Transverse colon (tissue), 4 donors: ENCODE measurements at regions not wholly inside any gene's neighbourhood (a gene's known extent, or its start where the extent isn't known, plus 50 kb on each side); places are given as distances from the start of the nearest gene placed in this dataset.

ENCODE experiments used
- DNase-seq: peaks from one replicate; pipeline ENCODE4 v3.0.0-alpha.2; 2019
- H3K27ac ChIP-seq, 4 donors: fragments of 200-600 bp; sonication (generic); 2 replicates each; pipeline ENCODE4 v1.5.1; 2016 to 2018; ENCODE audit warnings: inconsistent platforms in 4 of 4
- H3K27me3 ChIP-seq: fragments of 200-600 bp; sonication (generic); 2 replicates; pipeline ENCODE4 v1.5.1; 2017; ENCODE audit warnings: inconsistent platforms
- H3K36me3 ChIP-seq, 4 donors: fragments of 200-600 bp; sonication (generic); 2 replicates each; pipeline ENCODE4 v1.5.1; 2017 to 2019; ENCODE audit warnings: inconsistent platforms in 4 of 4
- H3K4me1 ChIP-seq, 4 donors: fragments of 200-600 bp; sonication (generic); 2 replicates each; pipeline ENCODE4 v1.5.1; 2017 to 2020; ENCODE audit warnings: inconsistent platforms in 4 of 4
- H3K4me3 ChIP-seq, 4 donors: fragments of 200-600 bp; sonication (generic); 1 replicate in 1 of 4; 2 replicates in 3 of 4; pipeline versions ENCODE4 v1.5.1 to v1.6.1; 2017 to 2019; ENCODE audit warnings: inconsistent platforms in 4 of 4
- H3K9me3 ChIP-seq, 2 donors: fragments of 200-600 bp; sonication (generic); 2 replicates each; pipeline ENCODE4 v1.5.1; 2017 to 2019; ENCODE audit warnings: inconsistent platforms in 2 of 2
- EP300 ChIP-seq: sonication (generic); formaldehyde crosslinking; IDR thresholded peaks from one replicate; pipeline ENCODE4 v1.6.1; 2017; ENCODE audit warnings: antibody characterized with exemption, low read depth
- POLR2A ChIP-seq: fragments of 450-650 bp; IDR thresholded peaks from one replicate; pipeline ENCODE4 v1.6.1; 2016; ENCODE audit warnings: antibody characterized with exemption, mild to moderate bottlenecking, moderate library complexity
- POLR2AphosphoS5 ChIP-seq, 3 donors: sonication (generic); formaldehyde crosslinking; IDR thresholded peaks; one replicate each; pipeline ENCODE4 v1.6.1; 2016; ENCODE audit warnings: antibody characterized with exemption in 3 of 3
- WGBS, 2 donors: methylation state at CpG; one replicate each; pipeline ENCODE4 v1.1.5; 2018; ENCODE audit warnings: low coverage in 1 of 2; 5-methylcytosine and 5-hydroxymethylcytosine counted together
- in situ Hi-C, 4 donors: fragments of 200-750 bp; cut with MboI; loops; one replicate each; pipeline versions ENCODE4 v1.15.0 to v1.15.1; 2017; ENCODE audit warnings: low sequenced_read_pairs in 3 of 4, low pct_ligation_motif_present in 1 of 4, low pct_unique_long_range_greater_than_20kb in 1 of 4
- intact Hi-C: fragments of 100-400 bp; cut with DNase I; formaldehyde crosslinking; loops from one replicate; pipeline ENCODE4 v1.15.1; 2023; ENCODE audit warnings: low total_unique reads
- TF ChIP-seq, protein P1 (sequence below), 5 experiments: fragments of 200-600 bp in 3 of 5; fragments of 450-650 bp in 2 of 5; sonication (generic) in 3 of 5; IDR thresholded peaks; 1 replicate in 2 of 5; 2 replicates in 3 of 5; pipeline ENCODE4 v1.5.1; 2016 to 2017; ENCODE audit warnings: antibody characterized with exemption in 5 of 5, inconsistent platforms in 3 of 5, mild to moderate bottlenecking in 2 of 5, moderate library complexity in 1 of 5

DNA sequence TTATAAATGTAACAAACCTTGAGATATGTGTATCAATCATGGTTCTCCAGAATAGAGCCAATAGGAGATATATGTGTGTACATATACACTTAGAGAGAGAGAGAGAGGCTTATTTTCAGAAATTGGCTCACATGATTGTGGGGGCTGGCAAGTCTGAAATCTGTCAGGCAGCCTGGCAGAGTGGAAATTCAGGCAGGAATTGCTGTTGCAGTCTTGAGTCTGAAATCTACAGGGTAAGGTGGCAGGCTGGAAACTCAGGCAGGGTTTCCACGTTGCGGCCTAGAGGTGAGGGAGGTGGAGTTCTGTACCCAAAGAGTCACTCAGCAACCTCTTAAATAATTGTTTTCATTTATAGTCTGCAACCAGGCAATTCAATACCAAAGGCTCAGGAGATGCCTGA lies 218.4 kb downstream of the B3GLCT start:
- in situ Hi-C loops (no loop called here), intact Hi-C loops (no loop called here)
- Histone ChIP-seq H3K9me3 (no peaks in the 10 kb centered on the region), H3K4me1 (no peaks in the 10 kb centered on the region), H3K36me3 (no peaks in the 10 kb centered on the region), H3K27me3 (no peaks in the 10 kb centered on the region), H3K27ac (no peak overlapping the region), H3K4me3 (no peak overlapping the region)
- no peak for DNase-seq
- 91% methylated on average over 2 of the region's 2 CpGs; no CpG with 5 or more reads in 1 of the 2 donors for WGBS, 2 donors
- TF ChIP-seq, protein P1, sequence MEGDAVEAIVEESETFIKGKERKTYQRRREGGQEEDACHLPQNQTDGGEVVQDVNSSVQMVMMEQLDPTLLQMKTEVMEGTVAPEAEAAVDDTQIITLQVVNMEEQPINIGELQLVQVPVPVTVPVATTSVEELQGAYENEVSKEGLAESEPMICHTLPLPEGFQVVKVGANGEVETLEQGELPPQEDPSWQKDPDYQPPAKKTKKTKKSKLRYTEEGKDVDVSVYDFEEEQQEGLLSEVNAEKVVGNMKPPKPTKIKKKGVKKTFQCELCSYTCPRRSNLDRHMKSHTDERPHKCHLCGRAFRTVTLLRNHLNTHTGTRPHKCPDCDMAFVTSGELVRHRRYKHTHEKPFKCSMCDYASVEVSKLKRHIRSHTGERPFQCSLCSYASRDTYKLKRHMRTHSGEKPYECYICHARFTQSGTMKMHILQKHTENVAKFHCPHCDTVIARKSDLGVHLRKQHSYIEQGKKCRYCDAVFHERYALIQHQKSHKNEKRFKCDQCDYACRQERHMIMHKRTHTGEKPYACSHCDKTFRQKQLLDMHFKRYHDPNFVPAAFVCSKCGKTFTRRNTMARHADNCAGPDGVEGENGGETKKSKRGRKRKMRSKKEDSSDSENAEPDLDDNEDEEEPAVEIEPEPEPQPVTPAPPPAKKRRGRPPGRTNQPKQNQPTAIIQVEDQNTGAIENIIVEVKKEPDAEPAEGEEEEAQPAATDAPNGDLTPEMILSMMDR (IDR thresholded peaks at IDR 0.05), result no peak
- TF ChIP-seq POLR2AphosphoS5 (IDR thresholded peaks at IDR 0.05) (no peak), EP300 (no peak), POLR2A (no peak)

DNA sequence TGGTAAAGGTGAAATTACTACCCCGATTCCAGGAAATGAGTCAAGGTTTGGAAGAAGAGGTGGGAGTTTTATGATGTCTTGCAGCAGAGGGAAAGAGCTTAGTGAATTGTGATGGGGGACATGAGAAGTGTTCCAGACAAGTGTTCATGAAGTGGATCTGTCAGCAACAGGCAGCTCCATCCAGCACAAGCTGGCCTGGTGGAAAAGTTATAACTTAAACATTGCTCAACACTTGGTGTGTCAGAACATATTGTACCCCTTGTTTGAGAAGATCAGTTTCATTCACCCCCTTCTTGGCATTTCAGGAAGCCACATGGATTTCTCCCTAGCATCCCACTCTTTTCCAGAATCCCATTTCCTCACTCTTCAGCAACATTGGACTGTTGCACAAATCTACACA lies 222.0 kb downstream of the B3GLCT start:
- Histone ChIP-seq H3K4me3 (no peak overlapping the region), H3K27me3 (no peaks in the 10 kb centered on the region), H3K27ac (no peak overlapping the region), H3K4me1 (peaks cover 0 to 3% (median 0%) of the 10 kb centered on the region in 4 donors), H3K36me3 (no peaks in the 10 kb centered on the region), H3K9me3 (no peaks in the 10 kb centered on the region)
- in situ Hi-C loops, result loop anchor here (5.0 to 10.0 kb wide), 2 partner anchors 187 to 189 kb away; no protein-coding TSS in a partner anchor
- TF ChIP-seq, protein P1 (IDR thresholded peaks at IDR 0.05), result no peak
- no peak for TF ChIP-seq EP300
- no peak for TF ChIP-seq POLR2AphosphoS5 (IDR thresholded peaks at IDR 0.05)
- TF ChIP-seq POLR2A, result no peak
- DNase-seq, result no peak
- WGBS, 2 donors, result 67 to 74% methylated on average over 1 of the region's 1 CpG
- intact Hi-C loops, result loop anchor here (10.0 kb wide), 1 partner anchor 187 kb away; no protein-coding TSS in a partner anchor

DNA sequence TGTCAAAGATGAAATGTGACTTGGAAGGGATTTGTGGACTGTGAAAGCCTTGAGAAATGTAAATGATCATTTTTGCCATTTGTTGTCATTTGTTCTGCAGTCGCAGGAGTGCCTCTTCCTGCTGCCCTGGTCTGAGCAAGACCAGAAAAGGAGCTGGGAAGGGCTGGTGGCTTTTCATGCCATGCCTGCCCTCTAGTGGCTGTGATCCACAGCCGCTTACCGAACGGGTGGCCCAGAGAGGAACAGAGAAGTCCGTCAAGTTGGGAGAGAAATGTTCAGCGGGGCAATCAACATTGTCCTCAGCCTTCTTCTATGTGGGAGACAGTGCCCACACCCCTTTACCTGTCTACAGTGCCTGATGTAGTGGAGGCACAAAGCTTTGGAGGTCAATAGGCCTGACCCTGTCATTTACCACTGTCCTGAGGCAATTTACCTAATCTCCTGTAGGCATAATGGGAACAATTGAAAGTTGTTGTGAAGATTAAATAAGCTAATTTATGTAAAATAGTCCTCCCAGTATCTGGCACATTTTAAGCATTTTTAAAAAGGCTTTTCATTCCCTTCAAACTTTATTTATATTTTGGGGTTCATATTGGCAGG lies 224.5 kb downstream of the B3GLCT start:
- WGBS, 2 donors, result 0 to 5% methylated on average over 2 to 6 of the region's 6 CpGs
- no peak overlapping the region for H3K4me3 ChIP-seq
- peaks cover 0 to 3% (median 0%) of the 10 kb centered on the region in 4 donors for H3K4me1 ChIP-seq
- peak; percentile 78 for DNase-seq
- H3K36me3 ChIP-seq, result no peaks in the 10 kb centered on the region
- no peak overlapping the region for H3K27ac ChIP-seq
- no peaks in the 10 kb centered on the region for H3K9me3 ChIP-seq
- TF ChIP-seq, protein P1 (IDR thresholded peaks at IDR 0.05), result peak; percentile 77 to 85 (median 79)
- TF ChIP-seq POLR2AphosphoS5 (IDR thresholded peaks at IDR 0.05) (no peak), EP300 (no peak), POLR2A (no peak)
- in situ Hi-C loops, result loop anchor here (5.0 to 10.0 kb wide), 2 partner anchors 189 to 192 kb away; no protein-coding TSS in a partner anchor
- intact Hi-C loops, result loop anchor here (10.0 kb wide), 1 partner anchor 189 kb away; no protein-coding TSS in a partner anchor
- no peaks in the 10 kb centered on the region for H3K27me3 ChIP-seq

DNA sequence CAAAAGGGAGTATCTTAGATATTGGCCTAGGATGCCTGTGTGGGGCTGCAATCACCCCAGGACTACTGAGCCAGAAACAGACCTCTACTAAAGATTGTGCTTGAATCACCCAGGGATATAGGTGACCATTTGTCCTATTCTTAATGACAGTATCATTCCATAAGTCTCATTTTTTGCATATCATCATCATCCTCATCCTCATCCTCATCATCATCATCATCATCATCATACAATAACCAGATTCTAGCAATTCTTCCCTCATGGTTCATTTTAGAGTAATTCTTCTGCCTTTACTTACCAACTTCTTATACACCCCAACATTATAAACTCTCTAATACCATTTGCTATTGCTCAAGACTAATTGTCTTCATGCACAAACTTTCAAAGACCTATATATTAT lies 226.6 kb downstream of the B3GLCT start:
- Histone ChIP-seq H3K36me3 (no peaks in the 10 kb centered on the region), H3K4me1 (peaks cover 0 to 3% (median 0%) of the 10 kb centered on the region in 4 donors), H3K9me3 (no peaks in the 10 kb centered on the region), H3K4me3 (no peak overlapping the region), H3K27ac (no peak overlapping the region), H3K27me3 (no peaks in the 10 kb centered on the region)
- in situ Hi-C loops (loop anchor here in 3 of 4 donors (10.0 to 25.0 kb wide), 2 partner anchors 192 to 311 kb away; partner anchors contain the start of gene RXFP2 (in 2 of the 3)), intact Hi-C loops (loop anchor here (10.0 kb wide), 1 partner anchor 192 kb away; no protein-coding TSS in a partner anchor)
- DNase-seq, result no peak
- TF ChIP-seq POLR2A (no peak), EP300 (no peak), POLR2AphosphoS5 (IDR thresholded peaks at IDR 0.05) (no peak)
- TF ChIP-seq, protein P1 (IDR thresholded peaks at IDR 0.05), result no peak
